ENCODE measurements at regions not wholly inside any gene's neighbourhood (a gene's known extent, or its start where the extent isn't known, plus 50 kb on each side); places are given as distances from the start of the nearest gene placed in this dataset.

GRCh38 chr13:78103936-78104335 lies 185.3 kb upstream of the EDNRB start:
- no peaks in the 10 kb centered on the region; the same call in 1 of the 2 replicates for H4K20me1 ChIP-seq (ENCODE audit: insufficient read depth, low read length)
- POLR2A ChIA-PET, result no interaction called here
- H3K9ac ChIP-seq (ENCODE audit: insufficient read depth, low read depth, low read length), result no peak overlapping the region
- intact Hi-C loops (cut with micrococcal nuclease; ENCODE audit: unreplicated experiment), result no loop called here
- in situ Hi-C loops (cut with HindIII; ENCODE audit: extremely low pct_ligation_motif_present, low pct_unique_long_range_greater_than_20kb), result loop anchor here (25.0 kb wide), 1 partner anchor 492 kb away; no protein-coding TSS in a partner anchor
- DNase-seq (ENCODE audit: low spot score) (no peak), FAIRE-seq (no peak), ATAC-seq (no peak)
- no peaks in the 10 kb centered on the region for H3K79me2 ChIP-seq (ENCODE audit: insufficient read depth, low read length)
- no peak overlapping the region for H3K4me3 ChIP-seq (replicated peaks in 1 of 3; ENCODE audit: insufficient read depth in 1 of 3, low read depth in 2 of 3, low read length in 3 of 3)
- no peaks in the 10 kb centered on the region for H3K4me1 ChIP-seq (ENCODE audit: insufficient read depth, low read length)
- H3K9me3 ChIP-seq (ENCODE audit: low read length), result peaks cover 5% of the 10 kb centered on the region; the same call in 1 of the 2 replicates
- CTCF ChIA-PET (ENCODE audit: low intra/inter-chr PET ratio, low total read pairs), result no interaction called here
- no peak overlapping the region for H3K4me2 ChIP-seq (ENCODE audit: low read depth, low read length)
- H2AFZ ChIP-seq (ENCODE audit: low read length), result no peak overlapping the region
- WGBS (ENCODE audit: low lambda C conversion rate), result 2% methylated on average over 2 of the region's 2 CpGs
- H3K27ac ChIP-seq (ENCODE audit: extremely low read length, insufficient read depth, low read length), result no peak overlapping the region
- H3K27me3 ChIP-seq (ENCODE audit: control insufficient read depth in 1 of 2, insufficient read depth in 2 of 2, low read length in 2 of 2), result no peaks in the 10 kb centered on the region
- no TSS peak for BruUV-seq (replicated peaks)
- no peaks in the 10 kb centered on the region for H3K36me3 ChIP-seq (replicated peaks in 1 of 2; ENCODE audit: control insufficient read depth in 1 of 2, insufficient read depth in 2 of 2, low read length in 2 of 2)
- TF ChIP-seq GPN1 (CRISPR knock-in tag; IDR thresholded peaks at IDR 0.05; ENCODE audit: borderline replicate concordance), result no peak
- no peak for TF ChIP-seq ZMYM3 (CRISPR knock-in tag; IDR thresholded peaks at IDR 0.05)
- no peak for TF ChIP-seq SP2 (CRISPR knock-in tag; IDR thresholded peaks at IDR 0.05)
- TF ChIP-seq ZNF326 (CRISPR knock-in tag; IDR thresholded peaks at IDR 0.05; ENCODE audit: borderline replicate concordance), result no peak
- no peak for TF ChIP-seq CREB3 (CRISPR knock-in tag; IDR thresholded peaks at IDR 0.05)
- TF ChIP-seq FOXC1 (CRISPR knock-in tag; IDR thresholded peaks at IDR 0.05; ENCODE audit: borderline replicate concordance), result no peak

GRCh38 chr13:78102741-78103140 lies 184.1 kb upstream of the EDNRB start:
- ChIA-PET POLR2A (no interaction called here), CTCF (ENCODE audit: low intra/inter-chr PET ratio, low total read pairs) (no interaction called here)
- FAIRE-seq, result no peak
- no peaks in the 10 kb centered on the region; the same call in 1 of the 2 replicates for H3K9me3 ChIP-seq (ENCODE audit: low read length)
- in situ Hi-C loops (cut with HindIII; ENCODE audit: extremely low pct_ligation_motif_present, low pct_unique_long_range_greater_than_20kb), result loop anchor here (25.0 kb wide), 1 partner anchor 490 kb away; no protein-coding TSS in a partner anchor
- no peak for ATAC-seq
- no peaks in the 10 kb centered on the region for H3K27me3 ChIP-seq (ENCODE audit: control insufficient read depth in 1 of 2, insufficient read depth in 2 of 2, low read length in 2 of 2)
- no peaks in the 10 kb centered on the region for H3K4me1 ChIP-seq (ENCODE audit: insufficient read depth, low read length)
- H3K36me3 ChIP-seq (replicated peaks in 1 of 2; ENCODE audit: control insufficient read depth in 1 of 2, insufficient read depth in 2 of 2, low read length in 2 of 2), result no peaks in the 10 kb centered on the region
- no peak overlapping the region for H3K4me2 ChIP-seq (ENCODE audit: low read depth, low read length)
- TF ChIP-seq NFKB2 (CRISPR knock-in tag; IDR thresholded peaks at IDR 0.05; ENCODE audit: borderline replicate concordance) (no peak), ESRRA (CRISPR knock-in tag; IDR thresholded peaks at IDR 0.05; ENCODE audit: low read depth) (no peak)
- 30% methylated on average over 2 of the region's 2 CpGs for WGBS (ENCODE audit: low lambda C conversion rate)
- no peak overlapping the region for H3K27ac ChIP-seq (ENCODE audit: extremely low read length, insufficient read depth, low read length)
- no peak for DNase-seq (ENCODE audit: low spot score)
- no TSS peak for BruUV-seq (replicated peaks)
- H3K4me3 ChIP-seq (replicated peaks in 1 of 3; ENCODE audit: insufficient read depth in 1 of 3, low read depth in 2 of 3, low read length in 3 of 3), result no peak overlapping the region
- no peaks in the 10 kb centered on the region for H3K79me2 ChIP-seq (ENCODE audit: insufficient read depth, low read length)
- no peak overlapping the region for H2AFZ ChIP-seq (ENCODE audit: low read length)
- H4K20me1 ChIP-seq (ENCODE audit: insufficient read depth, low read length), result no peaks in the 10 kb centered on the region; the same call in 1 of the 2 replicates
- intact Hi-C loops (cut with micrococcal nuclease; ENCODE audit: unreplicated experiment), result no loop called here
- H3K9ac ChIP-seq (ENCODE audit: insufficient read depth, low read depth, low read length), result no peak overlapping the region

All from HepG2 (cell line).